ENCODE measurements at regions not wholly inside any gene's neighbourhood (a gene's known extent, or its start where the extent isn't known, plus 50 kb on each side); places are given as distances from the start of the nearest gene placed in this dataset.
A peak's percentile ranks its signal among the peaks of the same experiment; 100 is the strongest.

GRCh38 chrX:7285765-7286164, 137.8 kb upstream of the PUDP start:
- no peaks in the 10 kb centered on the region for H3K9me3 ChIP-seq (ENCODE audit: control insufficient read depth in 5 of 5, low read length in 5 of 5)
- no peak overlapping the region for H3K27ac ChIP-seq (ENCODE audit: low read depth, low read length)
- no peak overlapping the region for H3K9ac ChIP-seq (ENCODE audit: low read length in 5 of 5)
- no peaks in the 10 kb centered on the region for H3K27me3 ChIP-seq (ENCODE audit: control insufficient read depth in 5 of 5, insufficient read depth in 4 of 5, low read length in 5 of 5)
- no peaks in the 10 kb centered on the region for H3K4me1 ChIP-seq (ENCODE audit: control insufficient read depth in 5 of 5, insufficient read depth in 5 of 5, low read length in 5 of 5)
- no peak overlapping the region for H3K4me3 ChIP-seq (ENCODE audit: low read depth in 1 of 5, low read length in 5 of 5)
- no peaks in the 10 kb centered on the region for H3K36me3 ChIP-seq (ENCODE audit: control insufficient read depth in 5 of 5, insufficient read depth in 5 of 5, low read length in 5 of 5)

- H3K36me3 ChIP-seq (ENCODE audit: control insufficient read depth in 5 of 5, insufficient read depth in 5 of 5, low read length in 5 of 5) = no peaks in the 10 kb centered on the region
- no peak overlapping the region for H3K27ac ChIP-seq (ENCODE audit: low read depth, low read length)
- no peak overlapping the region for H3K4me3 ChIP-seq (ENCODE audit: low read depth in 1 of 5, low read length in 5 of 5)
- H3K4me1 ChIP-seq (ENCODE audit: control insufficient read depth in 5 of 5, insufficient read depth in 5 of 5, low read length in 5 of 5) = no peaks in the 10 kb centered on the region
- no peaks in the 10 kb centered on the region for H3K9me3 ChIP-seq (ENCODE audit: control insufficient read depth in 5 of 5, low read length in 5 of 5)
- no peaks in the 10 kb centered on the region for H3K27me3 ChIP-seq (ENCODE audit: control insufficient read depth in 5 of 5, insufficient read depth in 4 of 5, low read length in 5 of 5)
- no peak overlapping the region for H3K9ac ChIP-seq (ENCODE audit: low read length in 5 of 5)
Measured at GRCh38 chrX:7283741-7284140, 135.8 kb upstream of the PUDP start.

- Histone ChIP-seq H3K4me1 (ENCODE audit: control insufficient read depth in 5 of 5, insufficient read depth in 5 of 5, low read length in 5 of 5) (no peaks in the 10 kb centered on the region), H3K4me3 (ENCODE audit: low read depth in 1 of 5, low read length in 5 of 5) (no peak overlapping the region), H3K27ac (ENCODE audit: low read depth, low read length) (no peak overlapping the region), H3K36me3 (ENCODE audit: control insufficient read depth in 5 of 5, insufficient read depth in 5 of 5, low read length in 5 of 5) (peaks cover 0 to 3% (median 0%) of the 10 kb centered on the region in 5 donors), H3K9me3 (ENCODE audit: control insufficient read depth in 5 of 5, low read length in 5 of 5) (no peaks in the 10 kb centered on the region), H3K9ac (ENCODE audit: low read length in 5 of 5) (no peak overlapping the region), H3K27me3 (ENCODE audit: control insufficient read depth in 5 of 5, insufficient read depth in 4 of 5, low read length in 5 of 5) (no peaks in the 10 kb centered on the region)
Measured at GRCh38 chrX:7280520-7280919, 132.6 kb upstream of the PUDP start.

- Histone ChIP-seq H3K4me1 (ENCODE audit: control insufficient read depth in 5 of 5, insufficient read depth in 5 of 5, low read length in 5 of 5) (peaks cover 0 to 28% (median 16%) of the 10 kb centered on the region in 5 donors), H3K4me3 (ENCODE audit: low read depth in 1 of 5, low read length in 5 of 5) (no peak overlapping the region), H3K27me3 (ENCODE audit: control insufficient read depth in 5 of 5, insufficient read depth in 4 of 5, low read length in 5 of 5) (no peaks in the 10 kb centered on the region), H3K9me3 (ENCODE audit: control insufficient read depth in 5 of 5, low read length in 5 of 5) (no peaks in the 10 kb centered on the region), H3K36me3 (ENCODE audit: control insufficient read depth in 5 of 5, insufficient read depth in 5 of 5, low read length in 5 of 5) (peaks cover 0 to 3% (median 0%) of the 10 kb centered on the region in 5 donors), H3K9ac (ENCODE audit: low read length in 5 of 5) (no peak overlapping the region), H3K27ac (ENCODE audit: low read depth, low read length) (no peak overlapping the region)
Measured at GRCh38 chrX:7272346-7272745, 124.4 kb upstream of the PUDP start.

GRCh38 chrX:7270933-7271332, 123.0 kb upstream of the PUDP start:
- no peak overlapping the region for H3K9ac ChIP-seq (ENCODE audit: low read length in 5 of 5)
- no peak overlapping the region for H3K4me3 ChIP-seq (ENCODE audit: low read depth in 1 of 5, low read length in 5 of 5)
- H3K4me1 ChIP-seq (ENCODE audit: control insufficient read depth in 5 of 5, insufficient read depth in 5 of 5, low read length in 5 of 5) = peaks cover 0 to 28% (median 16%) of the 10 kb centered on the region in 5 donors
- no peaks in the 10 kb centered on the region for H3K27me3 ChIP-seq (ENCODE audit: control insufficient read depth in 5 of 5, insufficient read depth in 4 of 5, low read length in 5 of 5)
- H3K27ac ChIP-seq (ENCODE audit: low read depth, low read length) = no peak overlapping the region
- no peaks in the 10 kb centered on the region for H3K36me3 ChIP-seq (ENCODE audit: control insufficient read depth in 5 of 5, insufficient read depth in 5 of 5, low read length in 5 of 5)
- peaks cover 0 to 4% (median 3%) of the 10 kb centered on the region in 5 donors for H3K9me3 ChIP-seq (ENCODE audit: control insufficient read depth in 5 of 5, low read length in 5 of 5)

GRCh38 chrX:7269991-7270390, 122.0 kb upstream of the PUDP start:
- Histone ChIP-seq H3K27ac (ENCODE audit: low read depth, low read length) (no peak overlapping the region), H3K9ac (ENCODE audit: low read length in 5 of 5) (no peak overlapping the region), H3K4me1 (ENCODE audit: control insufficient read depth in 5 of 5, insufficient read depth in 5 of 5, low read length in 5 of 5) (peaks cover 0 to 28% (median 16%) of the 10 kb centered on the region in 5 donors), H3K4me3 (ENCODE audit: low read depth in 1 of 5, low read length in 5 of 5) (peak overlapping the region in 1 of 5 donors; percentile 5), H3K36me3 (ENCODE audit: control insufficient read depth in 5 of 5, insufficient read depth in 5 of 5, low read length in 5 of 5) (no peaks in the 10 kb centered on the region), H3K9me3 (ENCODE audit: control insufficient read depth in 5 of 5, low read length in 5 of 5) (peaks cover 0 to 4% (median 3%) of the 10 kb centered on the region in 5 donors), H3K27me3 (ENCODE audit: control insufficient read depth in 5 of 5, insufficient read depth in 4 of 5, low read length in 5 of 5) (no peaks in the 10 kb centered on the region)

- Histone ChIP-seq H3K9me3 (ENCODE audit: control insufficient read depth in 5 of 5, low read length in 5 of 5) (peaks cover 0 to 4% (median 3%) of the 10 kb centered on the region in 5 donors), H3K9ac (ENCODE audit: low read length in 5 of 5) (no peak overlapping the region), H3K27me3 (ENCODE audit: control insufficient read depth in 5 of 5, insufficient read depth in 4 of 5, low read length in 5 of 5) (no peaks in the 10 kb centered on the region), H3K36me3 (ENCODE audit: control insufficient read depth in 5 of 5, insufficient read depth in 5 of 5, low read length in 5 of 5) (no peaks in the 10 kb centered on the region), H3K4me1 (ENCODE audit: control insufficient read depth in 5 of 5, insufficient read depth in 5 of 5, low read length in 5 of 5) (peaks cover 0 to 28% (median 16%) of the 10 kb centered on the region in 5 donors), H3K4me3 (ENCODE audit: low read depth in 1 of 5, low read length in 5 of 5) (no peak overlapping the region), H3K27ac (ENCODE audit: low read depth, low read length) (no peak overlapping the region)
Measured at GRCh38 chrX:7269589-7269988, 121.6 kb upstream of the PUDP start.

- H3K4me3 ChIP-seq (ENCODE audit: low read depth in 1 of 5, low read length in 5 of 5) = no peak overlapping the region
- peaks cover 0 to 10% (median 3%) of the 10 kb centered on the region in 5 donors for H3K9me3 ChIP-seq (ENCODE audit: control insufficient read depth in 5 of 5, low read length in 5 of 5)
- peaks cover 0 to 6% (median 2%) of the 10 kb centered on the region in 5 donors for H3K36me3 ChIP-seq (ENCODE audit: control insufficient read depth in 5 of 5, insufficient read depth in 5 of 5, low read length in 5 of 5)
- no peak overlapping the region for H3K27ac ChIP-seq (ENCODE audit: low read depth, low read length)
- H3K27me3 ChIP-seq (ENCODE audit: control insufficient read depth in 5 of 5, insufficient read depth in 4 of 5, low read length in 5 of 5) = no peaks in the 10 kb centered on the region
- H3K4me1 ChIP-seq (ENCODE audit: control insufficient read depth in 5 of 5, insufficient read depth in 5 of 5, low read length in 5 of 5) = peaks cover 0 to 23% (median 11%) of the 10 kb centered on the region in 5 donors
- no peak overlapping the region for H3K9ac ChIP-seq (ENCODE audit: low read length in 5 of 5)
Measured at GRCh38 chrX:7266288-7266687, 118.3 kb upstream of the PUDP start.

- peaks cover 0 to 6% (median under 1%) of the 10 kb centered on the region in 5 donors for H3K4me1 ChIP-seq (ENCODE audit: control insufficient read depth in 5 of 5, insufficient read depth in 5 of 5, low read length in 5 of 5)
- peaks cover 0 to 10% (median 3%) of the 10 kb centered on the region in 5 donors for H3K9me3 ChIP-seq (ENCODE audit: control insufficient read depth in 5 of 5, low read length in 5 of 5)
- H3K27me3 ChIP-seq (ENCODE audit: control insufficient read depth in 5 of 5, insufficient read depth in 4 of 5, low read length in 5 of 5) = no peaks in the 10 kb centered on the region
- H3K9ac ChIP-seq (ENCODE audit: low read length in 5 of 5) = no peak overlapping the region
- H3K4me3 ChIP-seq (ENCODE audit: low read depth in 1 of 5, low read length in 5 of 5) = no peak overlapping the region
- H3K36me3 ChIP-seq (ENCODE audit: control insufficient read depth in 5 of 5, insufficient read depth in 5 of 5, low read length in 5 of 5) = peaks cover 2 to 10% (median 5%) of the 10 kb centered on the region in 5 donors
- no peak overlapping the region for H3K27ac ChIP-seq (ENCODE audit: low read depth, low read length)
Measured at GRCh38 chrX:7264399-7264798, 116.4 kb upstream of the PUDP start.

GRCh38 chrX:7263961-7264360, 116.0 kb upstream of the PUDP start:
- no peak overlapping the region for H3K27ac ChIP-seq (ENCODE audit: low read depth, low read length)

More at GRCh38 chrX:7263961-7264360, 116.0 kb upstream of the PUDP start:
- Histone ChIP-seq H3K27me3 (ENCODE audit: control insufficient read depth in 5 of 5, insufficient read depth in 4 of 5, low read length in 5 of 5) (no peaks in the 10 kb centered on the region), H3K9me3 (ENCODE audit: control insufficient read depth in 5 of 5, low read length in 5 of 5) (peaks cover 0 to 10% (median 3%) of the 10 kb centered on the region in 5 donors), H3K36me3 (ENCODE audit: control insufficient read depth in 5 of 5, insufficient read depth in 5 of 5, low read length in 5 of 5) (peaks cover 2 to 14% (median 9%) of the 10 kb centered on the region in 5 donors), H3K4me1 (ENCODE audit: control insufficient read depth in 5 of 5, insufficient read depth in 5 of 5, low read length in 5 of 5) (peaks cover 0 to 2% (median 0%) of the 10 kb centered on the region in 5 donors), H3K4me3 (ENCODE audit: low read depth in 1 of 5, low read length in 5 of 5) (no peak overlapping the region), H3K9ac (ENCODE audit: low read length in 5 of 5) (no peak overlapping the region)
